ENCODE measurements at regions not wholly inside any gene's neighbourhood (a gene's known extent, or its start where the extent isn't known, plus 50 kb on each side); places are given as distances from the start of the nearest gene placed in this dataset.

DNA sequence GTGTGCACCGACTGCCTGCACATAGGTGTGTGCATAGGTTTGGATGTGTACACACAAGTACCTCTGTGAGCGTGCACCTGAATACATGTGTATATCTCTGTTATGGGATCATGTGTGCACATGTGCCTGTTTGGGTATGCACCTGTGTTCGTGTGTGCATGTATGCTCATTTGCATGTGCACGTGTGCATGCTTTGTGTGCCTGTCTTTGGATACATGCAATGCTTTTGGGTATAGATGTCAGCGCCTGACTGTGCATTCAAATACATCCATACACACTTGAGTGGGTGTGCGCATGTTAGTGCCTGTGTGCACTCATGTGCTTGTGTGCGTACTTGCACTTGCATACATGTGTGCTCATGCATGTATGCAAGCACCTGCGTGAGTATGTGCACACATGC lies 258.1 kb downstream of the IRX2 start:
- H3K9me1 ChIP-seq (replicated peaks; ENCODE audit: control insufficient read depth, extremely low read depth, insufficient read depth, low read length), result no peaks in the 10 kb centered on the region
- TF ChIP-seq MYC (IDR thresholded peaks at IDR 0.05; ENCODE audit: low read depth, low read length) (no peak), EZH2 (IDR thresholded peaks at IDR 0.05; ENCODE audit: borderline replicate concordance, low read depth, low read length, severe bottlenecking) (no peak), POLR2A (IDR thresholded peaks at IDR 0.05; ENCODE audit: low read depth, low read length) (no peak), MAX (IDR thresholded peaks at IDR 0.05; ENCODE audit: insufficient read depth, insufficient read length) (no peak), CTCF (IDR thresholded peaks at IDR 0.05; ENCODE audit: extremely low read depth in 1 of 2, insufficient read depth in 1 of 2, low read depth in 1 of 2, low read length in 2 of 2) (no peak), POLR2AphosphoS5 (IDR thresholded peaks at IDR 0.05; ENCODE audit: insufficient read depth, low read depth, low read length) (no peak), JUN (IDR thresholded peaks at IDR 0.05; ENCODE audit: borderline replicate concordance, insufficient read depth, insufficient read length, low read depth) (no peak), FOS (IDR thresholded peaks at IDR 0.05; ENCODE audit: borderline replicate concordance, insufficient read depth, low read length) (no peak), GATA2 (IDR thresholded peaks at IDR 0.05; ENCODE audit: insufficient read depth, insufficient read length, low read depth, low read length) (no peak)
- POLR2A ChIA-PET, result no interaction called here

More for the DNA sequence above, 258.1 kb downstream of the IRX2 start:
- no peak overlapping the region for H3K4me2 ChIP-seq (ENCODE audit: insufficient read depth, low read length)
- peaks cover 12% of the 10 kb centered on the region for H3K9me3 ChIP-seq (replicated peaks; ENCODE audit: control insufficient read depth, insufficient read depth, low read length)
- no TSS peak for BruUV-seq (replicated peaks)
- H2AFZ ChIP-seq (ENCODE audit: low read depth, low read length), result no peak overlapping the region
- H3K9ac ChIP-seq (replicated peaks; ENCODE audit: extremely low read depth, insufficient read depth, low read length), result no peak overlapping the region
- DNase-seq (ENCODE audit: low read depth, low spot score), result no peak
- H3K27ac ChIP-seq (ENCODE audit: insufficient read depth, low read depth, low read length), result no peak overlapping the region
- no peaks in the 10 kb centered on the region for H3K4me1 ChIP-seq (ENCODE audit: control insufficient read depth, extremely low read depth, insufficient read depth, low read length)
- no peaks in the 10 kb centered on the region for H3K27me3 ChIP-seq (ENCODE audit: control insufficient read depth in 2 of 2, insufficient read depth in 2 of 2, low read length in 2 of 2)
- intact Hi-C loops (cut with micrococcal nuclease), result no loop called here
- no peaks in the 10 kb centered on the region for H4K20me1 ChIP-seq (replicated peaks; ENCODE audit: control insufficient read depth, extremely low read depth, insufficient read depth, low read length)
- no peaks in the 10 kb centered on the region for H3K36me3 ChIP-seq (ENCODE audit: control insufficient read depth in 2 of 2, extremely low read depth in 1 of 2, insufficient read depth in 2 of 2, low read length in 2 of 2)
- no peaks in the 10 kb centered on the region for H3K79me2 ChIP-seq (ENCODE audit: control insufficient read depth, insufficient read depth, low read length)
- no peak for FAIRE-seq
- CTCF ChIA-PET, result no interaction called here
- no peak overlapping the region for H3K4me3 ChIP-seq (replicated peaks in 1 of 3; ENCODE audit: insufficient read depth in 1 of 3, low read depth in 1 of 3, low read length in 3 of 3)
- dilution Hi-C loops (cut with MboI; ENCODE audit: extremely low pct_ligation_motif_present, low sequenced_read_pairs), result no loop called here

Measured in endothelial cell of umbilical vein (primary cell).